HG02610 (cell line): ENCODE measurements at regions not wholly inside any gene's neighbourhood (a gene's known extent, or its start where the extent isn't known, plus 50 kb on each side); places are given as distances from the start of the nearest gene placed in this dataset.
"Not testable (repeated sequence)": the region's sequence is repeated elsewhere in the genome, so short reads cannot be mapped to it uniquely, and the experiment has no call there.

ENCODE experiments used
- ATAC-seq: cut with Tn5 transposase; IDR thresholded peaks from one replicate; pipeline ENCODE4 v1.9.1; 2021; ENCODE audit warnings: mild to moderate bottlenecking, moderate library complexity; ENCODE audit not compliant: unreplicated experiment

DNA sequence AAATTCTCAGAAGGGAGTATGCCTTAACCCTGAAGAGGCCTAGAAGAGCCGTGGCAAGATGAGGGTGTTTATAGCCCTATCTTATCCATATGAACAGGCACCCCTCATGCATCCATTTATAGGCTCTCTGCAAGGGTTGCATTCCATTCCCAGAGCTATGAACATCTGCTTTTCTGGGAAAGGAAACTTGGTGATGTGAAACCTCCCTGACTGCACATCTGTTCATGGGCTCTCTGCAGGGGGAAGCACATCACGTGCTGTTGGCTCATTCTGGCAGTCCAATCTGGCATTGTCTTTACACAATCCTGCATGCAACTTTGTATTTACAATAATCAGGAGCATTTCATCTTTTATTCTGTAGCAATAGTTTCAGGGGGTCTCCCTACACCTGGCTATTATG is 143.6 kb upstream of the API5 start:
- not testable (repeated sequence) for ATAC-seq

DNA sequence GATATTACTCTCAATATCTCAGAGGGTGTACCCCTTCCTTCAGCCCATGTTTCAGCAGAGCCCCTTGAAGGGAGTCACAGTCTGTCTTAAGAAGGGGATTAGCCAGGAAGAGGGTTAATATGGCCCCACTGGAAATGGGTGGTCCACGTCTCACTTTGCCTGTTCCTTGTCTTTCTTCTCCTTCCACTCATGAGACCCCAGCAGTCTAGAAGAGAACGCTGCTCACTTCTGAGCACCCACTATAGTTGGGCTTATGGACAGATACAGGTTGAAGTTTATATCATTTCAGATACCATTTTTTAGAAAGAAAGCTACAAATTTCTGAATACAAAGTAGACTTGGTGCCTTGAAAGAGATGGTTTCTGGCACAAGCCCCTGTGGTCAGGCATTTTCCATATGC is 139.3 kb upstream of the API5 start:
- no peak for ATAC-seq

DNA sequence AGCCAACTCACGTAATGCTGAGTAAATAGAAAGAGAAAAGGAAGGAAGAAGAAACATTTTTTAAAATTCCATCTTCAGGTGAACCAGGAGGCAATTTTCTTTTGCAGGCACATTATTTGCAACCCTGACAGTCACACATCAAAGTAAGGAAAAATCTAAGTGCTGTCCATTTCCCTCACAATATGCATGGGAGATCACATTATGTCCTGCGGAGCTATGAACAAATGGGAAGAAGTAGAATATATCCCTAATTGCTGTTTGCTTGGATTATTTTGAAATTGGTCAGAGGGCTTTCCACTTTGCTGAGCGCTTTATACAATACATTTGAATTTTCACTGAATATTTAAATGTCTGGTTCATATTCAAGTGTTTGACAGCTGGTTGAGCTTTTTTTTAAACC is 133.8 kb upstream of the API5 start:
- no peak for ATAC-seq

DNA sequence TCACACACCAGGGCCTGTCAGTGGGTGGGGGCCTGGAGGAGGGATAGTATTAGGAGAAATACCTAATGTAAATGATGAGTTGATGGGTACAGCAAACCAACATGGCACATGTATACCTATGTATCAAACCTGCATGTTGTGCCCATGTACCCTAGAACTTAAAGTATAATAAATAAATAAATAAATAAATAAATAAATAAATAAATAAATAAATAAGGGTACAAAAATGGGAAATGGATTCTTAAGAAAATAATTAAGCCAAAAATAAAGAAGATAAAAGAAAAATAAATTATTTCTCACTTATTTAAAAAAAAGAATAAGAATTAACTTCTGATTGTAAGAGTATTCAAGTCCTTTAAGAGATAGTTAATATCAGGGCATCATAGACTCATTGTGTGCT is 117.3 kb upstream of the API5 start:
- not testable (repeated sequence) for ATAC-seq

DNA sequence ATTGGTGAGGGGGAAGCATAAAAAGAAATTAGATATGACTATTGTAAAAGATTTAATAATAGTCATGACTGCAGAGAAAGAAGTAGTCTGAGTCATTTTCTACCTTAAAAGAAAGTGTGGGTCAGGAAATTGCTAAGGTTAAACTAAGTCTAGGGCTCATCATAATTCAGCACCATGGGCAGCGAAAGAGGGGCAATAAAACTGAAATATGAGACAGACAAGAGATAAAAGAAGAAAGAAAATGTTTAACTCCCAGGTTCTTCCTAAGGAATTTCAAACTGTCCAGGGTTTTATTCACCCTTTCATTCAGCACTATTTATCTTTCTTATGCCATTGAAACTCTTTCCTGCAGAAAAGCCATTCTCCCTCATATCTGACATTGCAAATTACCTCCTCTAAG is 114.4 kb upstream of the API5 start:
- no peak for ATAC-seq

DNA sequence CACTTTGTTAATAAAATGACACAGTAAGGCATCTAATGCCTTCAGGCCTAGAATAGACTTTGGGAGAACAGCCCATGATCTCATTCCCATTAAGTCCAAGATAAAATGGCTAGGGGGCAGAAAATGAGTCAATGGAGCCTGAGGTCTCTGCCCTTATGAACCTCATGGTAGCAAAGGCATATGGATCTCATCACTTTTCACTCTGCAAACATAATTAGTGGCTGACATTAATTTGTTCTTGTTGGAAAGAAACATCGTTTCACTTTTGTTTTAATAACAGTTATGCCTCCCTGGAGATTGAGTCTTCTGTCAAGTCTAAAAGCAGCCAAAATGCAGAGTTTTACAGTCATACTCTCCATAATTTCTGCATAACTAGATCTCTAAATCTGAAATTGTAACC is 111.8 kb upstream of the API5 start:
- no peak for ATAC-seq

DNA sequence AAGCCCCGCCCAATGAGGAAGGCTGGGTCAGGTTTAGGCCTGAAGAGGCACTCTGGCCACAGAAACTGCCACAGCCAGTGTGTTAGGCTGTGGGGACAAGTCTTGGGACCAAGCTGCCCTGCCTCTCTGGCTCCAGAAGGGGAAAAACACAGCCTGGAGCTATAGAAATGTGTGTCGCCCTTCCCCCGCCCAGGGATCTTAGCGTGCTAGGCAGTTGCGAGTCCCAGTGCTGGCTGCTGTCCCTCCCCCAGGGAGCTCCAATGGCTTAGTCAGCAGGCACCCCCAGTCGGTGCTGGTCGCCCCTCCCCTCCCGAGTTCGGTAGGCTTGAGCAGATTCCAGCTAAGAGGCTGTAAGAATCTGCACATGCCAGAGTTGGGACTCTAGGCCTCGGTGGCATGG is 99.5 kb upstream of the API5 start:
- no peak for ATAC-seq

DNA sequence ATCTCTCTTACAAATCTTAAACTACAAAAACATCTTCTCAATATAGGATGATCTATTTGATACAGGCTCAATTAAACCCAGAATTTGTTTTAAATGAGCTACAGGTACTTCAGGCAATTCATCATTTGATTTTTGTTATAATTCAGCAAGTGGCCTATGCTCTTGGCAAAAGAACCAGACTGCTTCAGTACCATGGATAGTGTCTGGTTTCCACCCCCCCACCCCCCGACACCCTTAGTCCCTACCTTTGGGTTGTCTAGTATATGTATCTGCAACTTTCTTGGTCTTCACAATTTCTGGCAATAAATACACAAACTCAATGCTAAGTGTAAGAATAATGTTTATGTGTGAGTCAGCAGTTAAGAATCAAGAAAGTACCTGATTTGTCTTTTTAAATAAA is 97.3 kb upstream of the API5 start:
- ATAC-seq: no peak

DNA sequence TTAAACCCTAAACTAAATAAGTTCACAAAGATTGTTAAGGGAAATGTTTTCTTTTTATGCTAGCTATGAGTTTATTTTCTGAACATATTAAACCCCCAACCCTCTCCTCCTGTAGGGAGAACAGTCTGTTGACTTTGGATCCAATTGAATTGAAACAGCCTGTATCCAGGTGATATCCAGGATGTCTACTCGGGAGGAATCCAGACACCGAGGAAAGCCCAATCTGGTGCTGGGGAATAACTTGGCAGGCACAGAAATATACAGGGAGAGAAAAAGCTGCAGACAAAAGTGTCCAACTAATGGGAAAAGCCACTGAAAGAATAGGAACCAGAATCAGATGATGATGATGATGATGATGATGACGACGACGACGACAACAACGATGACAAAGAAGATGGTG is 93.9 kb upstream of the API5 start:
- ATAC-seq: no peak

DNA sequence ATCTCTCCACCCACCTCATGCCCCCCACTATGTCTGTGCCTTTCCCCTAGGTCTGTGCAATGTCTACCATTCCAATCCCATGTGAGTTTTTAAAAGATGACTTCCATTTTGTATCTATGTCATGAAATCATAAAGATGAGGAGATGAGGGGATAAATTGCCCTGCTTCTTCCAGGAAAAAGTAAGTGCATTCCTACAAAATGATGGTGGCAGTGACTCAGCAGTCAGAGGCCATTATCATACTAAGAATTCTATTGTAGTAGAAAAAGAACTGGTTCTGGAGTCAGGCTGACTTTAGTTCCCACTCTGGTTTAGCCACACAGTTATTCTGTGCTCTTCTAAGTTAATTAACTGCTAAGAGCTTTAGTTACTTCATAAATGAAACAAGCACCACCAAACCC is 89.6 kb upstream of the API5 start:
- ATAC-seq: no peak

DNA sequence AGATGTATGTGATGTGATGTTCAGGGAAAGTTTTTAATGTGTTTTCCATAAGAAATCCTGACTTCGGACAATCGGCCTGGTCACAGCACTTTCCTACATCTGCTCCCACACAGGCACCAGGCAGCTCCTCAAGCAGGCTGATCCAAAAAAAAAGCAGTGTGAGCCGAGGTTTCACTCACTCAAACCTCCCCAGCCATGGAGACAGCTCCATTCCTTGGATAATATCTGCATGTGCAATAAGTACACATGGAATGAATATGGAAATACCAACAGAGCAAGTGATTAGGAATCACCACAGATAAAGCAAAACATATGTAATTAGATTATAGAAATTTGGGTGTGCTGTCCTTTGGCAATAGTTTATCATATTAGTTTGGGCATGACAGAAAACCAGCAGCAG is 88.8 kb upstream of the API5 start:
- no peak for ATAC-seq

DNA sequence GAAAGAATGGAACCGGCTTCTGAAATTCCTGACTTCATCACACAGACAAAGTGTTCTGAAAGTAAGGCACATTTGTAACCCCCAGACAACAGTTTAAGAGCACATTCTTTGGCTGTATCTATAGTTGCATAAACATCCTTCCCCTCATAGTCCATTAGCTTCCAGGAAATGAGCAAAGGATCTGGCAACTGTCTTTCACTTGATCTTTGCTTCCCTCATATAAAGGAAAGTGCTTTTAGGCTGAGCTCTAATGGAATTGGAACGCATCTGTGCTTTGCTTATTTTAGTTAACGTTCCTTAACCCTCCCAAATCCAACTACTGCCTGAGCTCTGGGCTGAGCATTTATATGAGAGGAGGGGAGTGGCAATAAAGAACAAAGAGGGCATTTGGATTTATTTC is 76.9 kb upstream of the API5 start:
- ATAC-seq: no peak

DNA sequence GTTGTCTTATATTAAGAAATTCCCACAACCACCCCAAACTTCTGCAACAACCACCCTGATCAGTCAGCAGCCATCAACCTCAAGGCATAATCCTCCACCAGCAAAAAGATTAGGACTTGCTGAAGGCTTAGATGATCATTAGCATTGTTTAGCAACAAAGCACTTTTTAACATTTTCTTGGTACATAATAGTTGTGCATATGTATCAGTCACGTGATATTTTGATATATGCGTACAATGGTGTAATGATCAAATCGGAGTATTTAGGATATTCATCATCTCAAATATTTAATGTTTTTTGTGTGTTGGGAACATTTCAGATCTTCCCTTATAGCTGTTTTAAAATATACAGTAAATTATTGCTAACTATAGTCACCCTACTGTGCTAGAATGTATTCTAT is 73.5 kb upstream of the API5 start:
- ATAC-seq: no peak

DNA sequence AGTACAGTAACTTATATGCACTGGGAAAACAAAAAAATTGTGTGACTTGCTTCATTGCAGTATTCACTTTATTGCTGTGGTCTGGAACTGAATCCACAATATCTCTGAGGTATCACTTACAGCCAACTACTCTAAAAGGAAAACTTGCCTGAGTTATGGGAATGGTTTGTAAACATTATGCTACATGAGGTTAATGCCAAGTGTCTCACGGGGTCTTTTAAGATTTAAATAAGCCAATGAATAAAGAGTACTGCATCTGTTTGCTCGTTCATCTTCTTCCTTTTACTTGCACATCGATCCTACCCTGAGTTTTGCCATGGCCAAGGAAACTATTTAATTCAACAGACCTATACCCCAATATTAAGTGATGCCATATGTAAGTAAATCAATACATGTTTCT is 72.0 kb upstream of the API5 start:
- ATAC-seq: no peak

DNA sequence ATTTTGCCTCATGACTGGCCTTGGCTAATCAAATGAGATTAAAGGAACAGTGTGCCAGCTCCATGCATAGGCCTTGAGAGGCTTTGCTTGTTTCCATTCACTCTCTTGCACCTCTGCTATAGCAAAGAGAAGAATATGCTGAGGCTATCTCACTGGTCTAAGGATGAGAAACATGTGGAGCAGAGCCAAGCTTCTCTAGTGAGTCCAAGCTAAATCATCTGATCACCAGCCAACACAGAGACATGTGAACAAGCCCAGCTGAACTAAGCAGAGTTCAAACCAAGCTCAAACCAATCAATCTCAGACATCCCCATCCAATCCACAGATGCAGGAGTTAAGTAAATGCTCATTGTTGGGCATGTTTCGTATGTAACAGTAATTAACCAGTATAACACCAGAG is 69.4 kb upstream of the API5 start:
- ATAC-seq: no peak

DNA sequence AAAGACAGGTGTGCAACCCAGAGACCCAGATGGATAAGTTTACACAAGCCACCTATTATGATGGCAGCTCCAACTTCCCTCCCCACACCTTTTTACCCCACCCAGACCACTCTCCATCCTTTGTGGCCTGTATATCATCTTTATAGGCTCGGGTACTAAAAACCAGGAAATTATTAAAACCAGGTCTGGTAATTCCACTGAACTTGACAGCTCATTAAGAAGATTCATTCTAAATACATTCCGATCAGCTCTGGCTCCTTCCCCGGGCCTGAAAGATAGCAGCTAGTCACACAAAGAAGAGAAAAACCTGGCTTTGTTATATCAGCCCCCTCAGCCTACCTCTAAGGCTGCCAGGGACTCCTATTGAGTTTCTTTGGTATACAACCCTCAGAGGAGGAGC is 67.9 kb upstream of the API5 start:
- ATAC-seq: no peak

DNA sequence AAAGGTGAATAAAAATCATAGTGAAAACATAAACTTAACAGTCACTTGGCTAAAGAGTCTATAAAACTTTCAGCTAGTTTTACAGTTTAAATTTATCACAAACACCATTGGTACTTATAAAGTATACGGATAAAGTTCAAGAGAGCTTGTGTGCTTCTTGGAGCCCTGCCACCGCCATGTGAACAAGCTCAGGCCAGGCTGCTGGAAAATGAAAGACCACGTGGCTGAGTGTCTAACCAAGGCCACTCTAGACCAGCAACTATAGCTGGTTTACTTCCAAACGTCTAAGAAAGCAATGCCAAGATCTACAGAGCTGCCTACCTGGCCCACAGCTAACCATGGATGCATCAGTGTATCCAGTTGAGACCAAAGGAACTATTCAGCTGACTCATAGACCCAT is 66.3 kb upstream of the API5 start:
- ATAC-seq: no peak

DNA sequence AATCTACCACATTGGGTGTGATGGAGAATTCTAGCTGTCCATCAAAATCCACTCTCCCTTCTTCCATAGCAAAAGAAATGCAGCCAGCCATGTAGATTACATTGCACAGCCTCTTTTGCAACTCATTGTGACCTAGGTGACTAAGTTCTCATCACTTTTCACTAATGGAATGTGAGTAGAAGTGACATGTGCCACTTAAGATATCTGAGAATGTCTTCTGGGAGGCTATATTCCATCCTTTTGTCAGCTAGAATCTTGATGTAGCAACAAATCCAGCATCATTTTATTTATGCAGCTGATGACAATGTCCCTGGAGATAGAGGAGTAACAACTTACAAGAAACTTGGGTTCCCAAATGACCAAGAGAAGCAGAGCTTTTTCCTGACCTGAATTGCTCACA is 61.5 kb upstream of the API5 start:
- no peak for ATAC-seq

DNA sequence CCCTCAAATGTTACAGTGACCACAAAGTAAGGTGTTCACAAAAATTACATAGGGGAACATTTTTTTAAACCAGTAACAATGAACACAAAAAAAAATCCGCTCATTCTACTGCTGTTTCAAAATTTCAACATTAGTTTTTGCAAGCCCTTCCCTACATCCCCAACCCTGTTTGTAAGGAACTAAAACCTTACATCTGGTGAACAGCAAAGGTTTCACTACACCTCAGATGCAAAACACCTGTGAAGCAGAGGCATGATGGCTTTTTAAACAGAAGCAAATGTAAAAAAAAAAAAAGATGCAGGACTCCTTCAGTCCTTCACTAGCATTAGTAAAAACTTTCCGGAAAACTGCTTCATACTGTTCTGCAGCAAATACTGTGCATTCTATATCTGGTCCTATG is 50.0 kb upstream of the API5 start:
- ATAC-seq: no peak
